Osteoblast (primary cell): ENCODE measurements at regions not wholly inside any gene's neighbourhood (a gene's known extent, or its start where the extent isn't known, plus 50 kb on each side); places are given as distances from the start of the nearest gene placed in this dataset.
"Not testable (repeated sequence)": the region's sequence is repeated elsewhere in the genome, so short reads cannot be mapped to it uniquely, and the experiment has no call there.

Experiments
- DNase-seq: peaks from one replicate; pipeline ENCODE4 v3.0.0; 2011; ENCODE audit warnings: low spot score, mixed read lengths; ENCODE audit not compliant: insufficient read length; ENCODE audit errors: missing footprints
- H2AFZ ChIP-seq: 2 replicates; pipeline ENCODE4 v1.6.0; 2011; ENCODE audit warnings: mild to moderate bottlenecking, low read length
- H3K27ac ChIP-seq: 2 replicates; pipeline ENCODE4 v1.5.1; 2011; ENCODE audit warnings: mild to moderate bottlenecking, low read depth, low read length, moderate library complexity
- H3K27me3 ChIP-seq: 2 replicates; pipeline ENCODE4 v1.6.0; 2012; ENCODE audit warnings: mild to moderate bottlenecking, control low read depth, inconsistent platforms, low read length, moderate library complexity; ENCODE audit not compliant: insufficient read depth
- H3K36me3 ChIP-seq: 2 replicates; pipeline ENCODE4 v1.5.1; 2011; ENCODE audit warnings: mild to moderate bottlenecking, low read length, control low read depth, moderate library complexity; ENCODE audit not compliant: insufficient read depth
- H3K4me1 ChIP-seq: 2 replicates; pipeline ENCODE4 v1.5.1; 2011; ENCODE audit warnings: mild to moderate bottlenecking, low read length, control low read depth, moderate library complexity; ENCODE audit not compliant: insufficient read depth
- H3K4me2 ChIP-seq: 2 replicates; pipeline ENCODE4 v1.6.0; 2011; ENCODE audit warnings: mild to moderate bottlenecking, low read length; ENCODE audit not compliant: insufficient read depth
- H3K4me3 ChIP-seq: fragments of 200-600 bp; sonication (generic); 3 replicates; pipeline ENCODE4 v1.5.1; 2012; ENCODE audit warnings: mild to moderate bottlenecking, low read length, inconsistent platforms; ENCODE audit not compliant: insufficient read depth
- H3K79me2 ChIP-seq: 2 replicates; pipeline ENCODE4 v1.6.0; 2012; ENCODE audit warnings: mild to moderate bottlenecking, low read length, control low read depth, inconsistent platforms; ENCODE audit not compliant: insufficient read depth
- H3K9me3 ChIP-seq: 2 replicates; pipeline ENCODE4 v1.5.1; 2011; ENCODE audit warnings: low read depth, low read length, control low read depth
- H4K20me1 ChIP-seq: 2 replicates; pipeline ENCODE4 v1.6.0; 2012; ENCODE audit warnings: mild to moderate bottlenecking, low read length, control low read depth; ENCODE audit not compliant: insufficient read depth
- TF ChIP-seq, protein P1 (sequence below): IDR thresholded peaks from 2 replicates; pipeline ENCODE4 v1.5.1; 2011; ENCODE audit warnings: mild to moderate bottlenecking, low read depth, low read length, moderate library complexity; ENCODE audit errors: extremely low read depth

DNA sequence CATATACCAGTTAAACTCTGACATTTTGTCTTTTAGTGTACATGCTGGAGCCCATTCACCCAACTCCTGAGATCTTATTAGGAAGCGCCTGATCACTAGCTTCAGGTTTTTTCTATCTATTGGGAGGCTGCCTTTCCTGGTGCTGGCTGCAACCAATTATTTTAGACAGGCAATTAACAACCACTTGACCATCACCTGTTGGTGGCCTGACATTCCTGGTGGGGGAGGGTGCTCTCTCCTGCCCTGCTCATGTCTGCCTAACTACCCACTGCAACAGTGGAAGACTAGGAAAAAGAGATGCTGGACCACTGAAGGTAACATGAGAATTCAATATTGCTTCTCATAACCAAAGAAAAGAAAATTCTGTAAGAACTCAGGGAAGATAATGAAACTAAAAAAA is 190.3 kb upstream of the GRM3 start:
- Histone ChIP-seq H3K4me2 (no peak overlapping the region), H3K9me3 (no peaks in the 10 kb centered on the region), H3K27ac (no peak overlapping the region), H4K20me1 (no peaks in the 10 kb centered on the region), H3K27me3 (no peaks in the 10 kb centered on the region), H3K36me3 (no peaks in the 10 kb centered on the region), H2AFZ (no peak overlapping the region), H3K4me1 (no peaks in the 10 kb centered on the region), H3K79me2 (no peaks in the 10 kb centered on the region), H3K4me3 (no peak overlapping the region)
- DNase-seq, result no peak
- TF ChIP-seq, protein P1, sequence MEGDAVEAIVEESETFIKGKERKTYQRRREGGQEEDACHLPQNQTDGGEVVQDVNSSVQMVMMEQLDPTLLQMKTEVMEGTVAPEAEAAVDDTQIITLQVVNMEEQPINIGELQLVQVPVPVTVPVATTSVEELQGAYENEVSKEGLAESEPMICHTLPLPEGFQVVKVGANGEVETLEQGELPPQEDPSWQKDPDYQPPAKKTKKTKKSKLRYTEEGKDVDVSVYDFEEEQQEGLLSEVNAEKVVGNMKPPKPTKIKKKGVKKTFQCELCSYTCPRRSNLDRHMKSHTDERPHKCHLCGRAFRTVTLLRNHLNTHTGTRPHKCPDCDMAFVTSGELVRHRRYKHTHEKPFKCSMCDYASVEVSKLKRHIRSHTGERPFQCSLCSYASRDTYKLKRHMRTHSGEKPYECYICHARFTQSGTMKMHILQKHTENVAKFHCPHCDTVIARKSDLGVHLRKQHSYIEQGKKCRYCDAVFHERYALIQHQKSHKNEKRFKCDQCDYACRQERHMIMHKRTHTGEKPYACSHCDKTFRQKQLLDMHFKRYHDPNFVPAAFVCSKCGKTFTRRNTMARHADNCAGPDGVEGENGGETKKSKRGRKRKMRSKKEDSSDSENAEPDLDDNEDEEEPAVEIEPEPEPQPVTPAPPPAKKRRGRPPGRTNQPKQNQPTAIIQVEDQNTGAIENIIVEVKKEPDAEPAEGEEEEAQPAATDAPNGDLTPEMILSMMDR, result no peak

DNA sequence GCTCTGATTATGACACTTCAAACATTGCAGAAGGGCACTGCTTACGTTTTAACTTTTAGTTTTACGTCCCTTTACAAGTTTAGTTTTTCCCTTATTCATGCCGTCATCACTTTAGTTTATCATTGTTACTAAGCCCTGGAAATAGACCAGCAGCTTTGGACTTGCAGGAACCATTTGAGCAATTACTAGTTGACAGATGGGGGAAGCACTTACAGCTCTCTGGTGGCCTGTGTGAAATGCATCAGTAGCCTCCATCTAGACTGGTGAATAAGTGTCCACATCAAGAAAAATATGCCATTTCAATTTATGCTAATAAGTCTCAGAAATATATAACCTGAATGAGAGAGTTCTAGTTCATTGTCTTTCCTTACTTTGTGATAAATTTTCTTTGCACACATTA is 194.9 kb upstream of the GRM3 start:
- no peaks in the 10 kb centered on the region for H3K36me3 ChIP-seq
- no peaks in the 10 kb centered on the region for H3K27me3 ChIP-seq
- H4K20me1 ChIP-seq, result no peaks in the 10 kb centered on the region
- H2AFZ ChIP-seq, result no peak overlapping the region
- no peak overlapping the region for H3K27ac ChIP-seq
- no peaks in the 10 kb centered on the region for H3K79me2 ChIP-seq
- H3K4me2 ChIP-seq, result no peak overlapping the region
- H3K4me1 ChIP-seq, result no peaks in the 10 kb centered on the region
- no peaks in the 10 kb centered on the region for H3K9me3 ChIP-seq
- TF ChIP-seq, protein P1, result no peak
- H3K4me3 ChIP-seq, result no peak overlapping the region
- DNase-seq, result no peak

DNA sequence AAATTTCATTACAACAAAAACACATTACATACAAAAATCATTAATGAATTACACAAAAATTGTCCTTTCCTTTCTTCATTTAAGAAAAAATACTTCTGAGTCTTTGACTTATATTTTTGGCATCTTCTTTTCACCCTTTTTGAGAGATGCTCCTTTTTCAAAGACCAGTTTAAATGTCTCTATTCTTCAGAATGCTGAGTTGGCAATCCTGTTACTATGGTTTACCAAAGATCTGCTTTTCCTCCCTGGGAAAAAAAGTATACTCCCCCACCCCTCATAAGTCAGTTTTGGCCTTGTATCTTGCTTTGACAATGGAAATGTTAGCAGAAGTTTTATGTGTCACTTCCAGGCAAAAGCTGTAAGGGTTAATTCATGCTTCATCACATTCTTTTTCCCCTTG is 198.4 kb upstream of the GRM3 start:
- Histone ChIP-seq H3K36me3 (no peaks in the 10 kb centered on the region), H3K4me2 (no peak overlapping the region), H3K79me2 (no peaks in the 10 kb centered on the region), H3K27me3 (no peaks in the 10 kb centered on the region), H3K9me3 (no peaks in the 10 kb centered on the region), H3K4me1 (no peaks in the 10 kb centered on the region), H3K27ac (no peak overlapping the region), H2AFZ (no peak overlapping the region), H4K20me1 (no peaks in the 10 kb centered on the region), H3K4me3 (no peak overlapping the region)
- DNase-seq, result no peak
- TF ChIP-seq, protein P1, result no peak

DNA sequence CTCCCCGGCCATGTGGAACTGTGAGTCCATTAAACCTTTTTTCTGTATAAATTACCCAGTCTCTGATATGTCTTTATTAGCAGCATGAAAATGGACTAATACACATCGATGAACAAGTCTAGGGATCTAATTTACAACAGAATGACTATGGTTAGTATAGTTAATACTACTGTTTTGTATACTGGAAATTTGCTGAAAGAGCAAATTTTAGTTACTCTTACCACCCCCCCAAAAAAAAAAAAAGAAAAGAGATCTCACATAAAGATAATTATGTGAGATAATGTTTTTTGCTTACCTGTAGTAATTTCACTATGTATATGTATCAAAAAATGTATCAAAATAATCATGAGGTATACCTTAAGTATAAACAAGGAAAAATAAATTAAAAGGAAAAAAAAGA is 199.5 kb upstream of the GRM3 start:
- H3K36me3 ChIP-seq, result no peaks in the 10 kb centered on the region
- no peak overlapping the region for H3K4me3 ChIP-seq
- no peaks in the 10 kb centered on the region for H4K20me1 ChIP-seq
- H3K79me2 ChIP-seq, result no peaks in the 10 kb centered on the region
- H3K9me3 ChIP-seq, result no peaks in the 10 kb centered on the region
- H3K27ac ChIP-seq, result no peak overlapping the region
- H3K4me2 ChIP-seq, result no peak overlapping the region
- no peak overlapping the region for H2AFZ ChIP-seq
- no peak for DNase-seq
- H3K27me3 ChIP-seq, result no peaks in the 10 kb centered on the region
- no peaks in the 10 kb centered on the region for H3K4me1 ChIP-seq
- TF ChIP-seq, protein P1, result no peak

DNA sequence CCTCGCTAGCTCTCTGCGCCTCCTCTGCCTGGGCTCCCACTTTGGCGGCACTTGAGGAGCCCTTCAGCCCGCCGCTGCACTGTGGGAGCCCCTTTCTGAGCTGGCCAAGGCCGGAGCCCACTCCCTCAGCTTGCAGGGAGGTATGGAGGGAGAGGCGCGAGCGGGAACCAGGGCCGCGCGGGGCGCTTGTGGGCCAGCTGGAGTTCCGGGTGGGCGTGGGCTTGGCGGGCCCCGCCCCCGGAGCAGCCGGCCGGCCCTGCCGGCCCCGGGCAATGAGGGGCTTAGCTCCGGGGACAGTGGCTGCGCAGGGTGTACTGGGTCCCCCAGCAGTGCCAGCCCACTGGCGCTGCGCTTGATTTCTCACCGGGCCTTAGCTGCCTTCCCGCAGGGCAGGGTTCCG is 203.3 kb upstream of the GRM3 start:
- H3K9me3 ChIP-seq, H3K4me2 ChIP-seq, H3K4me1 ChIP-seq, H4K20me1 ChIP-seq, H3K27ac ChIP-seq, DNase-seq, H3K27me3 ChIP-seq, H2AFZ ChIP-seq, H3K36me3 ChIP-seq, H3K79me2 ChIP-seq, H3K4me3 ChIP-seq: not testable (repeated sequence)
